Fibroblast of skin of abdomen (primary cell): ENCODE measurements at regions not wholly inside any gene's neighbourhood (a gene's known extent, or its start where the extent isn't known, plus 50 kb on each side); places are given as distances from the start of the nearest gene placed in this dataset.

Experiments
- DNase-seq: peaks from one replicate; pipeline ENCODE4 v3.0.0-alpha.2; 2013

GRCh38 chr14:104429291-104429861 is 150.2 kb upstream of the C14orf180 start:
- no peak for DNase-seq

GRCh38 chr14:104431351-104431928 is 148.1 kb upstream of the C14orf180 start:
- no peak for DNase-seq

- no peak for DNase-seq
These were observed 147.5 kb upstream of the C14orf180 start for GRCh38 chr14:104431929-104432541.

GRCh38 chr14:104432611-104433231 is 146.8 kb upstream of the C14orf180 start:
- DNase-seq: no peak

- no peak for DNase-seq
These were observed 146.0 kb upstream of the C14orf180 start for GRCh38 chr14:104433401-104434213.

- no peak for DNase-seq
These were observed 145.1 kb upstream of the C14orf180 start for GRCh38 chr14:104434214-104435076.

- DNase-seq: no peak
These were observed 144.2 kb upstream of the C14orf180 start for GRCh38 chr14:104435147-104436046.

- peak; percentile 6 for DNase-seq
These were observed 143.4 kb upstream of the C14orf180 start for GRCh38 chr14:104436047-104436591.

- no peak for DNase-seq
These were observed 142.5 kb upstream of the C14orf180 start for GRCh38 chr14:104436741-104437701.

GRCh38 chr14:104437703-104438102 is 141.9 kb upstream of the C14orf180 start:
- no peak for DNase-seq

- no peak for DNase-seq
These were observed 141.2 kb upstream of the C14orf180 start for GRCh38 chr14:104438166-104438887.

GRCh38 chr14:104439625-104440024 is 139.9 kb upstream of the C14orf180 start:
- no peak for DNase-seq

- no peak for DNase-seq
These were observed 139.1 kb upstream of the C14orf180 start for GRCh38 chr14:104440297-104440956.

- no peak for DNase-seq
These were observed 138.1 kb upstream of the C14orf180 start for GRCh38 chr14:104441275-104442106.

- DNase-seq: no peak
These were observed 137.4 kb upstream of the C14orf180 start for GRCh38 chr14:104442107-104442551.

GRCh38 chr14:104442631-104443390 is 136.8 kb upstream of the C14orf180 start:
- no peak for DNase-seq
